GM20000 (cell line): ENCODE measurements at regions not wholly inside any gene's neighbourhood (a gene's known extent, or its start where the extent isn't known, plus 50 kb on each side); places are given as distances from the start of the nearest gene placed in this dataset.

ENCODE experiments used
- DNase-seq: peaks from one replicate; pipeline ENCODE4 v3.0.0; 2012; ENCODE audit warnings: low spot score
- TF ChIP-seq, protein P1 (sequence below): IDR thresholded peaks from 2 replicates; pipeline ENCODE4 v1.5.1; 2012; ENCODE audit warnings: mild to moderate bottlenecking, control low read depth; ENCODE audit errors: extremely low read depth, missing control alignments

DNA sequence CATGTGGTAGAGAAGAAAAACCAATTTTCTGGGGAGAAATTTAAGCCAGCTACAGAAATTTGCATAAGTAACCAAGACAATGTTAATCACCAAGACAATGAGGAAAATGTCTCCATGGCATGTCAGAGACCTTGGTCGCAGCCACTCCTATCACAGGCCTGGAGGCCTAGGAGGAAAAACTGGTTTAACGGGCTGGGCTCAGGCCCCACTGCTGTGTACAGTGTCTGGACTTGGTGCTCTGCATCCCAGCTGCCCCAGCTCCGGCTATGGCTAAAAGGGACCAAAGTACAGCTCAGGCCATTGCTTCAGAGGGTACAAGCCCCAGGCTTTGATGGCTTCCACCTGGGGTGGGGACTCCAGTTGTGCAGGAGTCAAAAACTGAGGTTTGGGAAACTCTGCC is 1075.1 kb upstream of the CDH18 start:
- TF ChIP-seq, protein P1, sequence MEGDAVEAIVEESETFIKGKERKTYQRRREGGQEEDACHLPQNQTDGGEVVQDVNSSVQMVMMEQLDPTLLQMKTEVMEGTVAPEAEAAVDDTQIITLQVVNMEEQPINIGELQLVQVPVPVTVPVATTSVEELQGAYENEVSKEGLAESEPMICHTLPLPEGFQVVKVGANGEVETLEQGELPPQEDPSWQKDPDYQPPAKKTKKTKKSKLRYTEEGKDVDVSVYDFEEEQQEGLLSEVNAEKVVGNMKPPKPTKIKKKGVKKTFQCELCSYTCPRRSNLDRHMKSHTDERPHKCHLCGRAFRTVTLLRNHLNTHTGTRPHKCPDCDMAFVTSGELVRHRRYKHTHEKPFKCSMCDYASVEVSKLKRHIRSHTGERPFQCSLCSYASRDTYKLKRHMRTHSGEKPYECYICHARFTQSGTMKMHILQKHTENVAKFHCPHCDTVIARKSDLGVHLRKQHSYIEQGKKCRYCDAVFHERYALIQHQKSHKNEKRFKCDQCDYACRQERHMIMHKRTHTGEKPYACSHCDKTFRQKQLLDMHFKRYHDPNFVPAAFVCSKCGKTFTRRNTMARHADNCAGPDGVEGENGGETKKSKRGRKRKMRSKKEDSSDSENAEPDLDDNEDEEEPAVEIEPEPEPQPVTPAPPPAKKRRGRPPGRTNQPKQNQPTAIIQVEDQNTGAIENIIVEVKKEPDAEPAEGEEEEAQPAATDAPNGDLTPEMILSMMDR = no peak
- DNase-seq = no peak

DNA sequence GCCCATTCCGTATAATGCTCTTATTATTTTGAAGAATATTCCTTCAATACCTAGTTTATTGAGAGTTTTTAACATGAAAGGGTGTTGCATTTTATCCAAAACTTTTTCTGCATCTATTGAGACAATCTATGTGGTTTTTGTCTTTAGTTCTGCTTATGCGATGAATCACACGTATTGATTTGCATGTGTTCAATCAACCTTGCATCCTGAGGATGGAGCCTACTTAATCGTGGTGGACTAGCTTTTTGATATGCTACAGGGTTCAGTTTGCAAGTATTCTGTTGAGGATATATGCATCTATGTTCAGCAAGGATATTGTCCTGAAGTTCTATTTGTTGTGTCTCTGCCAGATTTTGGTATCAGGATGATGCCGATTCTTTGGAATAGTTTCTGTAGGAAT is 1070.3 kb upstream of the CDH18 start:
- no peak for DNase-seq
- TF ChIP-seq, protein P1 = no peak

DNA sequence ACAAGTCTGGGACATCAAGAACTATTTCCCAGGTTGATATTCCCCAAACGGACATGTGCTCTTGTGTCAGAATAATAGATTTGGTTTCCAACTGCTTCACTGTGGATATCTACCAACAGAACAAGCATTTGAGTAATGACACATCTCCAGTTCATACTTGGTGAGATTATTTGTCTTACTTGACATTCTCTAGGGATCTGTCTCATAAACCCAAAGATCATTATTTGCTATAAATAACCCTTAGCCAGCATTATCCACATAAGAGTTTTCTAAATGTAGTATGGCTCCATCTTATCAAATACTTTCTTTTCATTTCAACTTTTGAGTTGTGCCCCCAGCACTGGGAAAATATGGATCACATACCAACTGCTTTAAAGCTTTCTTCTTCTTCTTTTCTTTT is 1063.9 kb upstream of the CDH18 start:
- TF ChIP-seq, protein P1 = no peak
- no peak for DNase-seq

DNA sequence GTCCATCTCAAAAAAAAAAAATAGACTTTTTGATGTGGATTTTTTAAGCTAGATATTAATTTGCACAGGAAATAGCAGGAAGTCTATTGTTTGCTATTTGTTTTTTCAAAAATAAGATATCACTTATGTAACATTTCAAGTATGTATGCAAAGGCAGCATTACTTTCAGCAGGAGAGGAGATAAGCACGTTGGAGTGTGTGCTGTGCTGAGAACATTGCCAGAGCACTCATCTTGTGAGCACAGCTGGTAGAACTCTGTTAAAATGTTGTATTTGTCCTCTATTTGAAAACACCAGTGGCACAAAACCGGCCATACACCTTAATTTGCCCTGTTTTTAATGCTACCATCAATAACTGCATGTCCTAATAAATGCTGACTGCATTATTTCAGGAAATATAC is 1061.9 kb upstream of the CDH18 start:
- DNase-seq = no peak
- TF ChIP-seq, protein P1 = no peak

DNA sequence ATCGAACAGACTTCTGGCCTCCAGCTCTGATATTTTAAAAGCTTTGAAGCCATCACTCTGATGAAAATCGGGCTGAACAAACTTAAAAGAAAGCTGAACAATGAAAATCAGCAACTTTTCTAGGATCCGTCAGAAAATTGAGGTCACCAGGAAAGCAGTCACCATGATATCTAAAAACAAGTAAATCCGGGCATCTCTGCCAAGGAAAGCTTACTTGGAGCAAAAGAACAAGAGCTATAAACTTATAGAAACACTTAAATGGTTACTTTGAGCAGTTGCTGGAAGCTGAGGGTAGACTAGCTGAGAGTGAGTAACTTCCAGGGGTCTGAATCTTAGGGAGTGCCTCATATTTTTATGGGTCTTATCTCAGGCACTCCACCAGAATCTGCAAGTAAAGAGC is 1043.0 kb upstream of the CDH18 start:
- DNase-seq = no peak
- TF ChIP-seq, protein P1 = no peak

DNA sequence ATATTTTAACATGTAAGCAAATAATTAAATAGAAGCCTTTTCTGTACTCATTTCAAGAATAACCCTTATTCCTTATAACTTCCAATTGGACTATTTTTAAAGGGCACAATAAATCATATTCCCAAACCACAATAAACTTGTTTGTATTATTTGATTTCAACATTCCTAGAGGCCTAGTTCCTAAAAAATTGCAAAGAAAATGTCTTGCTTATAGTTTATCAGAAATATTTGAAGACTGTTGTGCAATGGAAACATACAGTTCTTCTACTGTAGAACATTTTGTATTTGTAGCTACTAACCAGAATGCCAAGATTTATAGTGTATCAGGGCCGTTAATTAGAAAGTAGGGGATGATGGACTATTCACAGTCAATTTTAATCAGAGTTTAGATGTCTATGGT is 1037.0 kb upstream of the CDH18 start:
- TF ChIP-seq, protein P1 = no peak
- no peak for DNase-seq

DNA sequence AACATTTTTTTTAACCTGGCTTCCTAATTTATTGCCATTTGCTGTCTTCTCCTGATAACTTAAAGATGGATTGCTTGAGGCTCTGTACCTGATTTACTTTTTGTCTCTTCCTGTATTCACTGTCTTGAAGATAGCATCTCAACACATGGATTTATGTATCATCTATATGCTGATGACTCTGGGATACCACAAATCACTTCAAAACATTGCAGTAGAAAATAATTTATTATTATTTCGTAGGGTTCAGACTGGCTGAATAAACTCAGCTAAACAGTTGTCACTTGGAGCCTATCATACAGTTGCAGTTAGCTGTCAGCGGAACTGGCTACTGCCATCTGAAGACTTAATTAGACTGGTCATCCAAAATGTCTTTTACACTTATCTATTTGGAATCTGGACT is 1025.2 kb upstream of the CDH18 start:
- TF ChIP-seq, protein P1 = no peak
- DNase-seq = no peak
